ENCODE measurements at regions not wholly inside any gene's neighbourhood (a gene's known extent, or its start where the extent isn't known, plus 50 kb on each side); places are given as distances from the start of the nearest gene placed in this dataset.
"Not testable (repeated sequence)": the region's sequence is repeated elsewhere in the genome, so short reads cannot be mapped to it uniquely, and the experiment has no call there.

DNA sequence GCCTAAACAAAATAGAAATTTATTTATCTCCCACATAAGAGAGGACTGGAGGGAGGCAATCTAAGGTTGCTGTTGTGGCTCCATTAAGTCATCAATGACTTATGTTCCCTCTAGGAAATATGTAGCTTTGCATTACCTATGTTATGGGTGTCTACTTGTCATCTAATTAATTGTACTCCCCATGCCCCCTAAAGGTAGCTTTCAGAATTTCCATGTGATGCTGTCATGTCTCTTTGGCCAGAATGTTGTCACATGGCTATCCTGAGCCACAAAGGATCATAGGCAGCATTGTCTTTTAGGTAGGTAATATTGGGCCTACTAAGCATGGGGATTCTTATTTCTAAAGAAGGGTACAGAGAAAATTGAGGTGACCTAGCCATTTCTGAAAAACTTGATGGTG, 935.6 kb upstream of the FANCL start:
- TF ChIP-seq, protein P1, sequence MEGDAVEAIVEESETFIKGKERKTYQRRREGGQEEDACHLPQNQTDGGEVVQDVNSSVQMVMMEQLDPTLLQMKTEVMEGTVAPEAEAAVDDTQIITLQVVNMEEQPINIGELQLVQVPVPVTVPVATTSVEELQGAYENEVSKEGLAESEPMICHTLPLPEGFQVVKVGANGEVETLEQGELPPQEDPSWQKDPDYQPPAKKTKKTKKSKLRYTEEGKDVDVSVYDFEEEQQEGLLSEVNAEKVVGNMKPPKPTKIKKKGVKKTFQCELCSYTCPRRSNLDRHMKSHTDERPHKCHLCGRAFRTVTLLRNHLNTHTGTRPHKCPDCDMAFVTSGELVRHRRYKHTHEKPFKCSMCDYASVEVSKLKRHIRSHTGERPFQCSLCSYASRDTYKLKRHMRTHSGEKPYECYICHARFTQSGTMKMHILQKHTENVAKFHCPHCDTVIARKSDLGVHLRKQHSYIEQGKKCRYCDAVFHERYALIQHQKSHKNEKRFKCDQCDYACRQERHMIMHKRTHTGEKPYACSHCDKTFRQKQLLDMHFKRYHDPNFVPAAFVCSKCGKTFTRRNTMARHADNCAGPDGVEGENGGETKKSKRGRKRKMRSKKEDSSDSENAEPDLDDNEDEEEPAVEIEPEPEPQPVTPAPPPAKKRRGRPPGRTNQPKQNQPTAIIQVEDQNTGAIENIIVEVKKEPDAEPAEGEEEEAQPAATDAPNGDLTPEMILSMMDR (IDR thresholded peaks at IDR 0.05; ENCODE audit: insufficient read depth, low read length, poor library complexity, severe bottlenecking), result no peak
- no peaks in the 10 kb centered on the region for H3K27me3 ChIP-seq (ENCODE audit: control insufficient read depth, insufficient read depth, low read length)
- no peaks in the 10 kb centered on the region for H3K36me3 ChIP-seq (ENCODE audit: control insufficient read depth, insufficient read depth, low read length)
- H3K4me3 ChIP-seq (ENCODE audit: low read depth, low read length), result no peak overlapping the region
- no peak for DNase-seq (ENCODE audit: low read depth)

DNA sequence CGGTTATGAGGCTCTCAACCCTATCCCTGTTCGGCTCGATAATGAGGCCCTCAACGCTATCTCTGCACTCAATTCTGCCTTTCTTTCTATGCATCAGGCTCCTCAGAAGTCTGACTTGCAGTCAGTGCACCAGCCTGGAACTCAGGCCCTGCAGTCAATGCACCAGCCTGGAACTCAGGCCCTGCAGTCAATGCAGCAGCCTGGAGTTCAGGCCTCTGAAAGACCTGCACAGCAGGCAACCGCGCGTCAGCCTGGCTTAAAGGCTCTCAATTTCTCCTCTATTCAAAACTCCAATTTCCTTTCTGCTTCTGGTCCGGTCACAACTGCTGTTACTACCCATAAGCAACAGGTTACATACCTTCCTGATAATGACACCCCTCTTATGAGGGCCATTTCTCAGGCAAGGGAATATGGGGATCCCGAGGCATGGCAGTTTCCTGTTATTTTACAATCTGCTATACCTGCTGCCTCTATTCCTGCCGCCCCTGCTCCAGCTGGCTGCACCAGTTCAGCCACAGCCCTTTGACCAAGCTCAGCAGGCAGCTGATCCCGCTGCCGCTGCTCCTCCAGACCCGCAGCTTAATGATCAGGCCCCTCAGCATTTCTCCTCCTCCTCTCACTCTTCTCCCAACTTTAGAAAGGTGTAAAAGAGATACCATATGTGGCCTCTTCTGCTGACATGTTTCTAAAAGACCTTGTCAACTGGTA, 933.6 kb upstream of the FANCL start:
- no peaks in the 10 kb centered on the region for H3K27me3 ChIP-seq (ENCODE audit: control insufficient read depth, insufficient read depth, low read length)
- no peak overlapping the region for H3K4me3 ChIP-seq (ENCODE audit: low read depth, low read length)
- DNase-seq (ENCODE audit: low read depth), result no peak
- TF ChIP-seq, protein P1 (IDR thresholded peaks at IDR 0.05; ENCODE audit: insufficient read depth, low read length, poor library complexity, severe bottlenecking), result no peak
- no peaks in the 10 kb centered on the region for H3K36me3 ChIP-seq (ENCODE audit: control insufficient read depth, insufficient read depth, low read length)

DNA sequence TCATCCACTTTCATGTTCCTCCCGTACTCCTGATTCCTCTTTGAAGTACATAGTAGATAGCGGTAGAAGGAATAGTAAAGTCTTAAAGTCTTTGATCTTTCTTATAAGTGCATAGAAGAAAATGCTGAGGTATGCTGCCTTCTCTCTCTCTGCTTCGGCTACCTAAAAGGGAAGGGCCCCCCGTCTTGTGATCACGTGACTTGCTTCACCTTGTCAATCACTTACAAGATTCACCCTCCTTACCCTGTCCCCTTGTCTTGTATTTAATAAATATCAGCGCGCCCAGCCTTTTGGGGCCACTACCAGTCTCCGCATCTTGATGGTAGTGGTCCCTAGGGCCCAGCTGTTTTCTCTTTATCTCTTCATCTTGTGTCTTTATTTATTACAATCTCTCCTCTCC, 932.2 kb upstream of the FANCL start:
- TF ChIP-seq, protein P1 (IDR thresholded peaks at IDR 0.05; ENCODE audit: insufficient read depth, low read length, poor library complexity, severe bottlenecking), result no peak
- Histone ChIP-seq H3K36me3 (ENCODE audit: control insufficient read depth, insufficient read depth, low read length) (no peaks in the 10 kb centered on the region), H3K27me3 (ENCODE audit: control insufficient read depth, insufficient read depth, low read length) (no peaks in the 10 kb centered on the region), H3K4me3 (ENCODE audit: low read depth, low read length) (no peak overlapping the region)
- DNase-seq (ENCODE audit: low read depth), result no peak

DNA sequence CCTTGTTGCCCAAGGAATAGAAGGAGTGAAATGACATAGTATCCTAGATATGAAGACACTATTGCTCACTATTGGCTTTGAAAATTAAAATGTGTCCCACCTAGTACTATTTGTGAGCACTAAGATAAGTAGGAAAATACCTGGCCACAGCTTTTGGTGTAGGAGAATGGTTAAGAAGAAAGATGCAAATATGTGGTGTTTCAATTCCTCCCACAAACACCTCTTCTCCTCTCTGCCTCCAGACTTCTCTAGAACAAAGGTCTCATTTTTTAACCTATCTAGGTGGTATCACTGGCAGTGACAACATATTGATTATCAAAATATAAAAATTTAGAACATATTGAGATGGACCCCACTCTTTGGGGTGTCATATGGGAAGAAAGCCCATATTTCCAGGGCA, 929.9 kb upstream of the FANCL start:
- H3K27me3 ChIP-seq (ENCODE audit: control insufficient read depth, insufficient read depth, low read length), result no peaks in the 10 kb centered on the region
- H3K36me3 ChIP-seq (ENCODE audit: control insufficient read depth, insufficient read depth, low read length), result no peaks in the 10 kb centered on the region
- no peak for DNase-seq (ENCODE audit: low read depth)
- H3K4me3 ChIP-seq (ENCODE audit: low read depth, low read length), result no peak overlapping the region
- TF ChIP-seq, protein P1 (IDR thresholded peaks at IDR 0.05; ENCODE audit: insufficient read depth, low read length, poor library complexity, severe bottlenecking), result no peak

DNA sequence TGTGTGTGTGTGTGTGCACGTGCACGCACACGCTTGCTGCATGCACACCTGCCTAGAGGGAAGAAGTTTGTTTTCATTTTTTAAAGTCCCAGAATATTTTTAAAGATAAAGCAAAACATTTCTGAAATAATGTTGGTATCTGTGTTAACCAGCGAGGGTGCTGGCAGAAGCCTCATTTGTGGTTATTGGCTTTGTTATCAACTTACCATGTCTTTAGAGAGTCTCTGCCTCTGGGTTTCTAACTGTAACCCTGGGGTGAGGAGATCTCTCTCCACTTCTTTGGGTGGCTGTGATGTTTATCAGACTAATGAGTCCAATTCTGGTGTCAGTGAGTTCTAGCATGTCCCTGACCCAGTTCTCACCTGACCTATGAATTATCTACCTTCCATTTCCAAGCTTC, 927.6 kb upstream of the FANCL start:
- H3K36me3 ChIP-seq (ENCODE audit: control insufficient read depth, insufficient read depth, low read length), result no peaks in the 10 kb centered on the region
- no peaks in the 10 kb centered on the region for H3K27me3 ChIP-seq (ENCODE audit: control insufficient read depth, insufficient read depth, low read length)
- no peak for DNase-seq (ENCODE audit: low read depth)
- H3K4me3 ChIP-seq (ENCODE audit: low read depth, low read length), result no peak overlapping the region
- TF ChIP-seq, protein P1 (IDR thresholded peaks at IDR 0.05; ENCODE audit: insufficient read depth, low read length, poor library complexity, severe bottlenecking), result no peak

DNA sequence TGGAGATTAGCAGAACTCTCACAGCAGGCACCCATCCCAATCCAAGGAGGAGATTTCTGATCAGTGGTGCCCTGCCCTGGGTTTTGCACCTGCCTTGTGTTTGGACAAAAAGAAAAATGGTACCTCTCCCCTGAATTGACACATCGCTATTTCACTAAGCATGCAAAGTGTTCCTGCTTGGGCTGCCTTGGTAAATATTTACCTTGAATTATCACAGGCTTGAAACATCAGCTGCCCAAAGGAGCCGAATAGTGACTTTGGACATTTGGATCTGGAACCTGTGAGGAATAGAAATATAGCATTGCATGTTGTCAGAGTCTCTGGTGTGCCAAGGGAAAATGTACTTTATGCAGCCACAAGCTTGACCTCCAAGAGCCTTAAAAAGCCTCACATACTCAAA, 926.4 kb upstream of the FANCL start:
- no peak overlapping the region for H3K4me3 ChIP-seq (ENCODE audit: low read depth, low read length)
- no peaks in the 10 kb centered on the region for H3K27me3 ChIP-seq (ENCODE audit: control insufficient read depth, insufficient read depth, low read length)
- H3K36me3 ChIP-seq (ENCODE audit: control insufficient read depth, insufficient read depth, low read length), result no peaks in the 10 kb centered on the region
- TF ChIP-seq, protein P1 (IDR thresholded peaks at IDR 0.05; ENCODE audit: insufficient read depth, low read length, poor library complexity, severe bottlenecking), result no peak
- no peak for DNase-seq (ENCODE audit: low read depth)

DNA sequence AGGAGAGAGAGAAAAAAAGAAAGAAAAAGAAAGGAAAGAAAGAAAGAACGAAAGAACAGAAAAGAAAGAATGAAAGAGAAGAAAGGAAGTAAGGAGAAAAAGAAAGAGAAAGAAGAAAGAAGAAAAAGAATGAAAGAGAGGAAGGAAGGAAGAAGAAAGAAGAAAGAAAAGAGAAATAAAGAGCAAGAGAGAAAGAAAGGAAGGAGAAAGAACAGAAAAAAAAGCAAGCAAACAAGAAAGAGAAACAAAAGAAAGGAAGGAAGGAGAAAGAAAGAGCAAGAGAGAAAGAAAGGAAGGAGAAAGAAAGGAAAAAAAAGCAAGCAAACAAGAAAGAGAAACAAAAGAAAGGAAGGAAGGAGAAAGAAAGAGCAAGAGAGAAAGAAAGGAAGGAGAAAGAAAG, 916.8 kb upstream of the FANCL start:
- not testable (repeated sequence) for H3K27me3 ChIP-seq (ENCODE audit: control insufficient read depth, insufficient read depth, low read length); H3K36me3 ChIP-seq (ENCODE audit: control insufficient read depth, insufficient read depth, low read length); H3K4me3 ChIP-seq (ENCODE audit: low read depth, low read length); DNase-seq (ENCODE audit: low read depth)

Measured in kidney epithelial cell (primary cell).